ENCODE measurements at regions not wholly inside any gene's neighbourhood (a gene's known extent, or its start where the extent isn't known, plus 50 kb on each side); places are given as distances from the start of the nearest gene placed in this dataset.

GRCh38 chr2:187865025-187865424, 310.8 kb upstream of the TFPI start:
- TF ChIP-seq, protein P1, sequence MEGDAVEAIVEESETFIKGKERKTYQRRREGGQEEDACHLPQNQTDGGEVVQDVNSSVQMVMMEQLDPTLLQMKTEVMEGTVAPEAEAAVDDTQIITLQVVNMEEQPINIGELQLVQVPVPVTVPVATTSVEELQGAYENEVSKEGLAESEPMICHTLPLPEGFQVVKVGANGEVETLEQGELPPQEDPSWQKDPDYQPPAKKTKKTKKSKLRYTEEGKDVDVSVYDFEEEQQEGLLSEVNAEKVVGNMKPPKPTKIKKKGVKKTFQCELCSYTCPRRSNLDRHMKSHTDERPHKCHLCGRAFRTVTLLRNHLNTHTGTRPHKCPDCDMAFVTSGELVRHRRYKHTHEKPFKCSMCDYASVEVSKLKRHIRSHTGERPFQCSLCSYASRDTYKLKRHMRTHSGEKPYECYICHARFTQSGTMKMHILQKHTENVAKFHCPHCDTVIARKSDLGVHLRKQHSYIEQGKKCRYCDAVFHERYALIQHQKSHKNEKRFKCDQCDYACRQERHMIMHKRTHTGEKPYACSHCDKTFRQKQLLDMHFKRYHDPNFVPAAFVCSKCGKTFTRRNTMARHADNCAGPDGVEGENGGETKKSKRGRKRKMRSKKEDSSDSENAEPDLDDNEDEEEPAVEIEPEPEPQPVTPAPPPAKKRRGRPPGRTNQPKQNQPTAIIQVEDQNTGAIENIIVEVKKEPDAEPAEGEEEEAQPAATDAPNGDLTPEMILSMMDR (IDR thresholded peaks at IDR 0.05) = no peak
- TF ChIP-seq POLR2A (IDR thresholded peaks at IDR 0.05) = no peak

Data from adrenal gland (tissue), 5 donors.